CD14-positive monocyte (primary cell): ENCODE measurements at regions not wholly inside any gene's neighbourhood (a gene's known extent, or its start where the extent isn't known, plus 50 kb on each side); places are given as distances from the start of the nearest gene placed in this dataset.

Experiments used
- DNase-seq, 3 donors: peaks; one replicate each; pipeline ENCODE4 v3.0.0-alpha.2; 2011 to 2022
- H2AFZ ChIP-seq: 2 replicates; pipeline ENCODE4 v1.6.0; 2012; ENCODE audit warnings: mild to moderate bottlenecking, low read depth, low read length, inconsistent platforms; ENCODE audit not compliant: insufficient read depth, poor library complexity, severe bottlenecking
- H3K27ac ChIP-seq, 2 donors: 1 replicate in 1 of 2; 2 replicates in 1 of 2; pipeline ENCODE4 v1.5.1; 2012 to 2013; ENCODE audit warnings: low read length in 2 of 2, control low read depth in 1 of 2, inconsistent platforms in 1 of 2, low read depth in 1 of 2, mild to moderate bottlenecking in 1 of 2
- H3K27me3 ChIP-seq, 2 donors: one replicate each; pipeline versions ENCODE4 v1.6.0 to v1.6.1; 2011 to 2013; ENCODE audit warnings: low read length in 2 of 2; ENCODE audit not compliant: control insufficient read depth in 2 of 2, insufficient read depth in 2 of 2
- H3K36me3 ChIP-seq, 2 donors: replicated peaks in 1 of 2; 1 replicate in 1 of 2; 2 replicates in 1 of 2; pipeline versions ENCODE4 v1.5.1 to v1.6.1; 2012 to 2013; ENCODE audit warnings: low read length in 2 of 2, control low read depth in 1 of 2, inconsistent platforms in 1 of 2, mild to moderate bottlenecking in 1 of 2; ENCODE audit not compliant: insufficient read depth in 2 of 2, control insufficient read depth in 1 of 2
- H3K4me1 ChIP-seq, 2 donors: 1 replicate in 1 of 2; 2 replicates in 1 of 2; pipeline versions ENCODE4 v1.5.1 to v1.6.1; 2012 to 2013; ENCODE audit warnings: low read length in 2 of 2, control low read depth in 1 of 2, inconsistent platforms in 1 of 2, mild to moderate bottlenecking in 1 of 2, moderate library complexity in 1 of 2; ENCODE audit not compliant: insufficient read depth in 2 of 2, control insufficient read depth in 1 of 2
- H3K4me2 ChIP-seq: replicated peaks from 2 replicates; pipeline ENCODE3; 2012; ENCODE audit warnings: low read length, moderate library complexity, mild to moderate bottlenecking; ENCODE audit not compliant: poor library complexity, severe bottlenecking; ENCODE audit errors: extremely low read depth
- H3K4me3 ChIP-seq, 3 experiments: fragments of 200-600 bp in 1 of 3; sonication (generic) in 1 of 3; replicated peaks in 1 of 3; 1 replicate in 2 of 3; 2 replicates in 1 of 3; pipeline ENCODE4 v1.5.1; 2011 to 2013; ENCODE audit warnings: low read length in 3 of 3, mild to moderate bottlenecking in 3 of 3, control low read depth in 2 of 3, low read depth in 2 of 3, inconsistent platforms in 1 of 3, moderate library complexity in 1 of 3
- H3K79me2 ChIP-seq: 2 replicates; pipeline ENCODE4 v1.6.0; 2012; ENCODE audit warnings: mild to moderate bottlenecking, control low read depth, inconsistent platforms, low read length, moderate library complexity; ENCODE audit not compliant: insufficient read depth
- H3K9ac ChIP-seq: 2 replicates; pipeline ENCODE4 v1.6.0; 2017; ENCODE audit warnings: low read length, mild to moderate bottlenecking; ENCODE audit not compliant: insufficient read depth, poor library complexity, severe bottlenecking
- H3K9me3 ChIP-seq, 2 donors: replicated peaks in 1 of 2; 1 replicate in 1 of 2; 2 replicates in 1 of 2; pipeline versions ENCODE4 v1.5.1 to v1.6.1; 2012 to 2013; ENCODE audit warnings: low read length in 2 of 2, control low read depth in 1 of 2; ENCODE audit not compliant: control insufficient read depth in 1 of 2, insufficient read depth in 1 of 2
- H4K20me1 ChIP-seq: 2 replicates; pipeline ENCODE4 v1.6.0; 2012; ENCODE audit warnings: mild to moderate bottlenecking, low read length, control low read depth, moderate library complexity; ENCODE audit not compliant: insufficient read depth
- H3K27ac Mint-ChIP-seq, 7 donors: one replicate each; pipeline ENCODE4 v1.8.0; 2020; ENCODE audit warnings: mild to moderate bottlenecking in 7 of 7, mixed read lengths in 7 of 7, moderate library complexity in 6 of 7, inconsistent platforms in 2 of 7
- H3K27me3 Mint-ChIP-seq, 3 donors: one replicate each; pipeline ENCODE4 v1.8.0; 2021 to 2022; ENCODE audit warnings: low read depth in 3 of 3, mild to moderate bottlenecking in 3 of 3, mixed read lengths in 3 of 3, moderate library complexity in 3 of 3, inconsistent platforms in 1 of 3
- H3K36me3 Mint-ChIP-seq, 2 donors: one replicate each; pipeline ENCODE4 v1.8.0; 2020; ENCODE audit warnings: mixed read lengths in 2 of 2, inconsistent platforms in 1 of 2, mild to moderate bottlenecking in 1 of 2
- H3K4me1 Mint-ChIP-seq: one replicate; pipeline ENCODE4 v1.8.0; 2020; ENCODE audit warnings: mild to moderate bottlenecking, mixed read lengths
- H3K4me3 Mint-ChIP-seq, 2 donors: one replicate each; pipeline ENCODE4 v1.8.0; 2020; ENCODE audit warnings: mild to moderate bottlenecking in 2 of 2, mixed read lengths in 2 of 2, moderate library complexity in 1 of 2
- H3K9me3 Mint-ChIP-seq, 7 donors: one replicate each; pipeline ENCODE4 v1.8.0; 2020 to 2022; ENCODE audit warnings: mixed read lengths in 7 of 7, mild to moderate bottlenecking in 6 of 7, moderate library complexity in 6 of 7, inconsistent platforms in 2 of 7
- CTCF ChIP-seq: fragments of 200-600 bp; IDR thresholded peaks from one replicate; pipeline ENCODE4 v1.8.0; 2022; ENCODE audit warnings: antibody characterized with exemption, mild to moderate bottlenecking
- WGBS: methylation state at CpG from one replicate; pipeline ENCODE4 v1.1.5; 2013; ENCODE audit warnings: missing lambda C conversion rate; ENCODE audit not compliant: insufficient coverage; 5-methylcytosine and 5-hydroxymethylcytosine counted together
- intact Hi-C, 2 donors: fragments of 100-400 bp; cut with micrococcal nuclease; formaldehyde crosslinking; loops; one replicate each; pipeline versions ENCODE4 v1.15.0 to v1.15.1; 2023

- no peaks in the 10 kb centered on the region for H3K9me3 ChIP-seq
- no peak for DNase-seq
- H3K27ac ChIP-seq: no peak overlapping the region
- H3K27me3 ChIP-seq: no peaks in the 10 kb centered on the region
- no peak overlapping the region for H3K27ac Mint-ChIP-seq
- intact Hi-C loops: no loop called here
- H3K36me3 ChIP-seq: no peaks in the 10 kb centered on the region
- TF ChIP-seq CTCF: no peak
- H3K4me3 Mint-ChIP-seq: no peak overlapping the region
- peaks cover 0 to 3% (median 0%) of the 10 kb centered on the region in 7 donors for H3K9me3 Mint-ChIP-seq
- no peak overlapping the region for H2AFZ ChIP-seq
- no peak overlapping the region for H3K4me2 ChIP-seq
- WGBS: 60% methylated on average over 1 of the region's 5 CpGs
- H3K4me1 Mint-ChIP-seq: no peaks in the 10 kb centered on the region
- no peaks in the 10 kb centered on the region for H3K4me1 ChIP-seq
- H3K9ac ChIP-seq: no peak overlapping the region
- no peaks in the 10 kb centered on the region for H3K79me2 ChIP-seq
- no peaks in the 10 kb centered on the region for H3K36me3 Mint-ChIP-seq
- no peak overlapping the region for H3K4me3 ChIP-seq
- H4K20me1 ChIP-seq: no peaks in the 10 kb centered on the region
- H3K27me3 Mint-ChIP-seq: peaks cover 0 to 4% (median 0%) of the 10 kb centered on the region in 3 donors
These were observed 279.2 kb upstream of the DUSP10 start for GRCh38 chr1:222021129-222021528.

GRCh38 chr1:222020553-222020952 is 278.7 kb upstream of the DUSP10 start:
- Histone ChIP-seq H3K36me3 (no peaks in the 10 kb centered on the region), H3K4me3 (no peak overlapping the region), H3K9me3 (no peaks in the 10 kb centered on the region), H3K27me3 (no peaks in the 10 kb centered on the region), H3K79me2 (no peaks in the 10 kb centered on the region), H3K4me2 (no peak overlapping the region), H4K20me1 (no peaks in the 10 kb centered on the region), H3K4me1 (no peaks in the 10 kb centered on the region), H3K27ac (no peak overlapping the region), H2AFZ (no peak overlapping the region), H3K9ac (no peak overlapping the region)
- TF ChIP-seq CTCF: no peak
- Mint-ChIP-seq H3K4me1 (no peaks in the 10 kb centered on the region), H3K27ac (no peak overlapping the region), H3K9me3 (peaks cover 0 to 3% (median 0%) of the 10 kb centered on the region in 7 donors), H3K4me3 (no peak overlapping the region), H3K27me3 (peaks cover 0 to 4% (median 0%) of the 10 kb centered on the region in 3 donors), H3K36me3 (no peaks in the 10 kb centered on the region)
- no peak for DNase-seq
- intact Hi-C loops: no loop called here
